GM21723 (cell line): ENCODE measurements at regions not wholly inside any gene's neighbourhood (a gene's known extent, or its start where the extent isn't known, plus 50 kb on each side); places are given as distances from the start of the nearest gene placed in this dataset.
"Not testable (repeated sequence)": the region's sequence is repeated elsewhere in the genome, so short reads cannot be mapped to it uniquely, and the experiment has no call there.

ENCODE experiments used
- ATAC-seq: cut with Tn5 transposase; IDR thresholded peaks from one replicate; pipeline ENCODE4 v1.9.1; 2021; ENCODE audit warnings: mild to moderate bottlenecking, moderate library complexity; ENCODE audit not compliant: unreplicated experiment

DNA sequence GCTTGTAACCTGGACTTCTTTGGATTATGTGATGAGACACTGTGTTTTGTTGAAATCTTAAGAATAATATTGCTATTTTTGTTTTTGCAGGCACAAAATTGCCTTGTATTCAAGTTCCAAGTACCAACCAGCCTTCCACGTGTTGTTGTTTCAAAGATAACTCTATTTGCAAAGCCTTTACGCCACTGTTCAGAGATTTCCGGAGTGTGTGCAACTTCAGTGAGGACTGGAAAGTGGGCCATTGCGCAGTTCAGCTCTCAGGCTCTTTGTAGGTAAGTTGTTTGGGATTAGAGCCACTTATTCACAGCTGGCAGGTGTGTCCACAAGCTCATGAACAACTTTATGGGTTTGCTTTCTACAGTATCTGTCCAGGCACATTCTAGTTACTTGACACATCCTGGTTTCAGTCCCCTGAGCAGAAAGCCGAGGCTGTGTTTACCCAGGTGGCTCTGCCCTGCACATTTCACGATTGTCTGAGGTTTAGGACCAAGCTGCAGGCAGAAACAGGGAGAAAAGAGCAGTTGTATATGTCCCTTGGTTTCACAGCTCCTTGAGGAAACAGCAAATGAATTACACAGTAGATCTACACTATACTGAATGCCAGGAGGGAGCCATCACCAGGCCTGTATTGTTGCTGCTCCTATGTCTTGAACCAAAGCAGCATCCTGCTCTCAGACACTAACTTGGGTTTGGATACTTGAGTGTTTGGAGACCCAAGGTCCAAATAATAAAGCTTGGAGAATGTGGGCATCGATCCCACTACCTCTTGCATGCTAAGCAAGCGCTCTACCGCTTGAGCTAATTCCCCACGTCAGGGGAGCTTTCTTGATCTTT, 136.1 kb upstream of the ZNF322 start:
- not testable (repeated sequence) for ATAC-seq

- not testable (repeated sequence) for ATAC-seq
Measured at GRCh38 chr6:26799903-26800633, 140.5 kb upstream of the ZNF322 start.

- ATAC-seq = not testable (repeated sequence)
Measured at GRCh38 chr6:26803762-26804161, 144.2 kb upstream of the ZNF322 start.

GRCh38 chr6:26811486-26812116, 152.1 kb upstream of the ZNF322 start:
- not testable (repeated sequence) for ATAC-seq

DNA sequence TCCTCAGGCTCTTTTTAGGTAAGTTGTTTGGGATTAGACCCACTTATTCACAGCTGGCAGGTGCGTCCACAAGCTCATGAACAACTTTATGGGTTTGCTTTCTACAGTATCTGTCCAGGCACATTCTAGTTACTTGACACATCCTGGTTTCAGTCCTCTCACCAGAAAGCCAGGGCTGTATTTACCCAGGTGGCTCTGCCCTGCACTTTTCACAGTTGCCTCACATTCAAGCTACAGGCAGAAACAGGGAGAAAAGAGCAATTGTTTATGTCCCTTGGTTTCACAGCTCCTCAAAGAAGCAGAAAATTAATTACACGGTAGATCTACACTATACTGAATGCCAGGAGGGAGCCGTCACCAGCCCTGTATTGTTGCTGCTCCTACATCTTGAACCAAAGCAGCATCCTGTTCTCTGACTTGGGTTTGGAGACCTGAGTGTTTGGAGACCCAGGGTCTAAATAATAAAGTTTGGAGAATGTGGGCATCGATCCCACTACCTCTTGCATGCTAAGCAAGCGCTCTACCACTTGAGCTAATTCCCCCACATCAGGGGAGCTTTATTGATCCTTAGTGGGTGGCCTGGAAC, 159.2 kb upstream of the ZNF322 start:
- not testable (repeated sequence) for ATAC-seq

DNA sequence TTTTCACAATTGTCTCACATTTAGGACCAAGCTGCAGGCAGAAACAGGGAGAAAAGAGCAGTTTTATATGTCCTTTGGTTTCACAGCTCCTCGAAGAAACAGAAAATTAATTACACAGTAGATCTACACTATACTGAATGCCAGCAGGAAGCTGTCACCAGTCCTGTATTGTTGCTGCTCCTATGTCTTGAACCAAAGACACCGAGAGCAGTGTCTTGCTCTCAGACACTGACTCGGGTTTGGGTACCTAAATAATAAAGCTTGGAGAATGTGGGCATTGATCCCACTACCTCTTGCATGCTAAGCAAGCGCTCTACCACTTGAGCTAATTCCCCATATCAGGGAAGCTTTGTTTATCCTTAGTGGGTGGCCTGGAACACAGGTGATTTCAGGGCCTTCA, 168.4 kb upstream of the ZNF322 start:
- ATAC-seq = not testable (repeated sequence)

DNA sequence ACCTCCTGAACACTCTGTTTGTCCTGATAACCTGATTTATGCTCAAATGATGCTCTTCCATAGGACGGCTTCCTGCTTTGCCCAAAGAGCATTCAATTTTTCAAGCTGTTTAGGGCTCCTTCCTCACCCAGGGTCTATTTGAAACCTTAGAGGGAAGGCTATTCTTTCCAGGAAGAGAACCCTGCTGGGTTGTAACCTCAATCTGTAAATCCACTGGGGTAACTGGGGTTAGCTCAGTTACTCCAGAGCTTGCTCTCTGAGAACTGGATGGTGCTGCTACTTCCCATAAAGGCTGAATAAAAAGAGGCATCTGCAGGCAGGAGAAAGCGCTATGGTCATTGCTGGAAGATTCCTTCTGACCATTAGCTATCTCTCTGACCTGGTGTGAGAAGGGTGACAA, 169.9 kb upstream of the ZNF322 start:
- not testable (repeated sequence) for ATAC-seq

GRCh38 chr6:26830992-26831391, 171.4 kb upstream of the ZNF322 start:
- ATAC-seq = not testable (repeated sequence)

DNA sequence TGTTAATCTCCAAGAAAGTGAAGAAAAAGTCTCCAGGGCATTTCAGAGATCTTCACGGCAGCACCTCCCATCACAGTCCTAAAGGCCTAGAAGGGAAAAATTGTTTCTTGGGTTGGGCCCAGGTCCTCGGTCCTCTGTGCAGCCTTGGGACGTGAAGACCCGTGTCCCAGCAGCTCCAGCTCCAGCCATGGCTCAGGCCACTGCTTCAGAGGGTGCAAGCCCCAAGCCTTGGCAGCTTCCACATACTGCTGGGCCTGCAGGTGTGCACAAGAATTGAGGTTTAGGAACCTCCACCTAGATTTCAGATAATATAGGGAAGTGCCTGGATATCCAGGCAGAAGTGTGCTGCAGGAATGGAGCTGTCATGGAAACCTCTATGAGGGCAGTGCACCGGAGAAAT, 176.2 kb upstream of the ZNF322 start:
- ATAC-seq = not testable (repeated sequence)

GRCh38 chr6:26836657-26837056, 177.1 kb upstream of the ZNF322 start:
- not testable (repeated sequence) for ATAC-seq

DNA sequence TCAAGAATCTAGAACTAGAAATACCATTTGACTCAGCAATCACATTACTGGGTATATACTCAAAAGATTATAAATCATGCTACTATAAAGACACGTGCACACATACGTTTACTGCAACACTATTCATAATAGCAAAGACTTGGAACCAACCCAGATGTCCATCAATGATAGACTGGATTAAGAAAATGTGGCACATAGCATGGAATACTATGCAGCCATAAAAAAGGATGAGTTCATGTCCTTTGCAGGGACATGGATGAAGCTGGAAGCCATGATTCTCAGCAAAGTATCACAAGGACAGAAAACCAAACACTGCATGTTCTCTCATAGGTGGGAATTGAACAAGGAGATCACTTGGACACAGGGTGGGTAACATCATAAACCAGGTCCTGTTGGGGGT, 185.3 kb upstream of the ZNF322 start:
- ATAC-seq = not testable (repeated sequence)

DNA sequence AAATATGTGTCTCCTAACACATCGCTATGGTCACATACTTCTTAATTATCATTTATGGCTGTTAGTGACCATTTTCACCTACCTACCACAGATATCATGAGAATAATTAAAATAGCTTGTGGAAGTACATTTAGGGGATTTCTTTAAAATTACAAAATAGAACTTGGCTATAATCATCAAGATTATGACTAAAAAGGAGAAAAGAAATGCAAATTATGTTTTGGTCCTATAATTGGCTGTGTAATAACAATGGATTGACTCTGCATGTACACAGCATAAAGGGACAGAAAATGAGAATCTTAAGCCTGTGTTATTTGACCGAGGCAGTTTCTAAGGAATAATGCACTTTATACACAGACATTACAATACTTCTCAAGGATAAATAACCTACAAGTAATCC, 197.7 kb upstream of the ZNF322 start:
- ATAC-seq = not testable (repeated sequence)

GRCh38 chr6:26859067-26859770, 199.7 kb upstream of the ZNF322 start:
- ATAC-seq = not testable (repeated sequence)

DNA sequence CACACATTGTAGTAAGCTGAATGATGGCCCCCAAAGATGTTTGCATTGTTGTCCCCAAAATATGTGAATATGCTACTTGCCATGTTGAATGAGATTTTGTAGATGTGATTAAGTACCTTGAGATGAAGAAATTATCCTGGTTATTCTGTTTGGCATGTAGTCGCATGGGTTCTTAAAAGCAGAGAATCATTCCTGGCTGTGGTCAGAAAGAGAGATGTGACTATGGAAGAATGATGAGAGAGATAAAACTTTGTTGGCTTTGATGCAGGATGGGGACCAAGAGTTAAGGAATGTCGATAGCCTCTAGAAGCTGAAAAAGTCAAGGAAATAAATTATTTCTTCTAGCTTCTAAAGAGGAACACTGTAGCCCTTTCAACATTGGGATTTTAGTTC, 200.2 kb upstream of the ZNF322 start:
- not testable (repeated sequence) for ATAC-seq

DNA sequence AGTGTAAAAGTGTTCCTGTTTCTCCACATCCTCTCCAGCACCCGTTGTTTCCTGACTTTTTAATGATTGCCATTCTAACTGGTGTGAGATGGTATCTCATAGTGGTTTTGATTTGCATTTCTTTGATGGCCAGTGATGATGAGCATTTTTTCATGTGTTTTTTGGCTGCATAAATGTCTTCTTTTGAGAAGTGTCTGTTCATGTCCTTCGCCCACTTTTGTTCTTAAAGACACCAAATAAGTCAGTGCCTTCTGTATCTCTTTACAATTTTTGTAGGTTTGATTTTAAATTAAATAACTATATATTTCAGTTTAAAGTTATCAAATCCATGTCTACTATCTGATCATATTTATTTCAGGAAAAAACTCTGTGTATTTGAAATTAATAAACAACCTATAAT, 202.4 kb upstream of the ZNF322 start:
- ATAC-seq = not testable (repeated sequence)

DNA sequence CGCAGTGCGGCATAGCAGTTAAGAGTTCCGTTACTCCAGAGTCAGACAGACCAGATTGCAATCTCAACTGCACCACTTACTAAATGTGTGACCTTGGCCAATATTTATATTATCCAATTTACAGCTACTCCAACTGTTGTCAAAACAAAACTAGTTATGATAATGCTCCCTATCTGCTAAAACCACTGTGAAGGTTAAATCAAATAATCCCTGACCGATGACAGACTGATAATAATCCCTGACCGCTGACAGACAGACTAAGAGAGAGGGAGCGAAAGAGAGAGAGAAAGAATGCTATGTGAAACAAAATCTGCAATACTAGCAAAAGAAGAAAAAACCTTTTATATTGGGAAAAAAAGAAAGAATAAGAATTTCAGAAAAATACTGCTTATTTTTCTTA, 204.1 kb upstream of the ZNF322 start:
- ATAC-seq = not testable (repeated sequence)

DNA sequence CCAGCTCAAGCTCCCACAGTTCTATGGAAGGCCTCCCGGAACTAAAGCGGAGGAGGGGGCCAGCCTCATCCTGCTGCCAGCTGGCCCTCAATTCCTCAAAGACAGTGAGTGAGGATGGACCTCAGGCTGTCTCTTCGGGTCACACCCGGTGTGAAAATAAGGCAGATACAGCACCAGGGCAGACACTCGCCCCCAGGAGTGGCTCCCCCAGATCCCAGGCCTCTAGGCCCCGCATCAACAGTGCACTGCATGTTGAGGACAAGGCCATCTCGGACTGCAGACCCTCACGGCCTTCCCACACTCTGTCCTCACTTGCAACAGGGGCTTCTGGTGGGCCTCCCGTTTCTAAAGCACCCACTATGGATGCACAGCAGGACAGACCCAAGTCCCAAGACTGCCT, 239.2 kb upstream of the ZNF322 start:
- not testable (repeated sequence) for ATAC-seq

GRCh38 chr6:26924206-26924605, 264.7 kb upstream of the ZNF322 start:
- ATAC-seq = not testable (repeated sequence)

DNA sequence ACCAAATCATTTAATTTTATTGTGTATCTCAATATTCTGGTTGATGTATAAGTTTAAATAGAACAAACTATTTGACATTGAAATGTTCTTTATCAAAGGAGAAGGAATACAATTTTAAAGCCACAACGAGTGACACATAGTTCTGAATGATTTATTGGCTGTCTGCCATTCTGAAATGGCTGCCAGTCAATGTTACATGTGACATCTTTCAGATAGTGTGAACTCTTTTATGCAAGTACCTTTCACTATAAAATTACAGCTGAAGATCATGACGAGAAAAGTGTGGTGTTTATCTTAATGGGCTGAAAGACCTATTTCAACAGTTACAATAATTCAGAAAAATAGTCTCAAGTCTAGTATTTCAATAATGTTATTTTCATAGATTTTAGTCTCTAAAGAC, 268.6 kb upstream of the ZNF322 start:
- ATAC-seq = not testable (repeated sequence)

DNA sequence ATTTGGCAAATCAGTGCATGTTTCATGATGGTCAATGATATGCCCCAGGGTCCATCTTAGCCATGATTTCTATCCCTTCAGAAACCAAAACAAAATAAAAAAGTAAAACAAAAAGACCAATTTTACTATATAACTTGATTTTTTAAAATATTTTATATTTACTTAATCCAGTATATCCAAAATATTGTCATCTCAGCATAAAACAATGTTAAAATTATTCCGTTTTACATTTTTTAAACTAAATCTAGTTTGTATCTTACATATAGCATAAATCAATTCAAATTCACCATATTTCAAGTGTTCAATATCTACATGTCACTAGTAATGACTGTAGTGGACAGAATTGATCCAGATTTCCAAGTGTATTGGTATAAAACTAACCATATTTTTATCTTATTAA, 277.7 kb upstream of the ZNF322 start:
- ATAC-seq = not testable (repeated sequence)
